ENCODE measurements at regions not wholly inside any gene's neighbourhood (a gene's known extent, or its start where the extent isn't known, plus 50 kb on each side); places are given as distances from the start of the nearest gene placed in this dataset.

GRCh38 chr7:7060828-7061599 lies 121.3 kb upstream of the C1GALT1 start:
- no peaks in the 10 kb centered on the region for H3K79me2 ChIP-seq (ENCODE audit: low read length)
- no peak overlapping the region for H3K4me2 ChIP-seq (ENCODE audit: low read depth, low read length)
- no peak for TF ChIP-seq EZH2phosphoT487 (IDR thresholded peaks at IDR 0.05; ENCODE audit: low read length)
- no peak for TF ChIP-seq CTCF (IDR thresholded peaks at IDR 0.05; ENCODE audit: low read length)
- TF ChIP-seq EZH2 (optimal IDR thresholded peaks at IDR 0.05; ENCODE audit: low read depth, low read length), result no peak
- no peaks in the 10 kb centered on the region for H3F3A ChIP-seq (ENCODE audit: insufficient read depth, low read length)
- H4K20me1 ChIP-seq (ENCODE audit: insufficient read depth, low read length), result no peaks in the 10 kb centered on the region
- no peaks in the 10 kb centered on the region for H3K9me2 ChIP-seq (replicated peaks; ENCODE audit: insufficient read depth, low read length)
- no peak for DNase-seq
- H3K4me3 ChIP-seq (ENCODE audit: low read length), result no peak overlapping the region
- H3K9me3 ChIP-seq (replicated peaks; ENCODE audit: insufficient read depth, low read length), result no peaks in the 10 kb centered on the region
- no peak overlapping the region for H3K27ac ChIP-seq (ENCODE audit: low read length)
- no peak overlapping the region for H3K9ac ChIP-seq (ENCODE audit: low read length)
- H3K4me1 ChIP-seq (ENCODE audit: low read length), result no peaks in the 10 kb centered on the region
- H2AFZ ChIP-seq (ENCODE audit: low read length), result no peak overlapping the region
- H3K36me3 ChIP-seq (replicated peaks; ENCODE audit: insufficient read depth, low read length), result no peaks in the 10 kb centered on the region
- no peaks in the 10 kb centered on the region for H3K27me3 ChIP-seq (replicated peaks; ENCODE audit: insufficient read depth, low read length)

GRCh38 chr7:7077945-7078344 lies 104.4 kb upstream of the C1GALT1 start:
- no peak overlapping the region for H3K9ac ChIP-seq (ENCODE audit: low read length)
- no peaks in the 10 kb centered on the region for H3K9me3 ChIP-seq (replicated peaks; ENCODE audit: insufficient read depth, low read length)
- no peaks in the 10 kb centered on the region for H3K9me2 ChIP-seq (replicated peaks; ENCODE audit: insufficient read depth, low read length)
- no peak overlapping the region for H3K4me2 ChIP-seq (ENCODE audit: low read depth, low read length)
- H4K20me1 ChIP-seq (ENCODE audit: insufficient read depth, low read length), result no peaks in the 10 kb centered on the region
- H3K79me2 ChIP-seq (ENCODE audit: low read length), result no peaks in the 10 kb centered on the region
- no peak overlapping the region for H3K4me3 ChIP-seq (ENCODE audit: low read length)
- no peaks in the 10 kb centered on the region for H3K27me3 ChIP-seq (replicated peaks; ENCODE audit: insufficient read depth, low read length)
- no peak for TF ChIP-seq EZH2 (optimal IDR thresholded peaks at IDR 0.05; ENCODE audit: low read depth, low read length)
- TF ChIP-seq CTCF (IDR thresholded peaks at IDR 0.05; ENCODE audit: low read length), result no peak
- no peak for TF ChIP-seq EZH2phosphoT487 (IDR thresholded peaks at IDR 0.05; ENCODE audit: low read length)
- DNase-seq, result no peak
- no peak overlapping the region for H2AFZ ChIP-seq (ENCODE audit: low read length)
- no peaks in the 10 kb centered on the region for H3K4me1 ChIP-seq (ENCODE audit: low read length)
- H3K27ac ChIP-seq (ENCODE audit: low read length), result no peak overlapping the region
- no peaks in the 10 kb centered on the region for H3K36me3 ChIP-seq (replicated peaks; ENCODE audit: insufficient read depth, low read length)
- no peaks in the 10 kb centered on the region for H3F3A ChIP-seq (ENCODE audit: insufficient read depth, low read length)

- Histone ChIP-seq H3K9ac (ENCODE audit: low read length) (no peak overlapping the region), H4K20me1 (ENCODE audit: insufficient read depth, low read length) (no peaks in the 10 kb centered on the region), H3K27ac (ENCODE audit: low read length) (no peak overlapping the region), H3F3A (ENCODE audit: insufficient read depth, low read length) (no peaks in the 10 kb centered on the region), H3K4me2 (ENCODE audit: low read depth, low read length) (no peak overlapping the region), H3K79me2 (ENCODE audit: low read length) (no peaks in the 10 kb centered on the region), H3K27me3 (replicated peaks; ENCODE audit: insufficient read depth, low read length) (no peaks in the 10 kb centered on the region), H2AFZ (ENCODE audit: low read length) (no peak overlapping the region), H3K9me3 (replicated peaks; ENCODE audit: insufficient read depth, low read length) (no peaks in the 10 kb centered on the region), H3K4me1 (ENCODE audit: low read length) (no peaks in the 10 kb centered on the region), H3K36me3 (replicated peaks; ENCODE audit: insufficient read depth, low read length) (no peaks in the 10 kb centered on the region), H3K9me2 (replicated peaks; ENCODE audit: insufficient read depth, low read length) (no peaks in the 10 kb centered on the region), H3K4me3 (ENCODE audit: low read length) (no peak overlapping the region)
- DNase-seq, result no peak
- TF ChIP-seq EZH2phosphoT487 (IDR thresholded peaks at IDR 0.05; ENCODE audit: low read length), result no peak
- TF ChIP-seq EZH2 (optimal IDR thresholded peaks at IDR 0.05; ENCODE audit: low read depth, low read length), result no peak
- no peak for TF ChIP-seq CTCF (IDR thresholded peaks at IDR 0.05; ENCODE audit: low read length)
Measured at GRCh38 chr7:7080802-7081201, 101.5 kb upstream of the C1GALT1 start.
